Neural progenitor cell (in vitro differentiated cells): ENCODE measurements at regions not wholly inside any gene's neighbourhood (a gene's known extent, or its start where the extent isn't known, plus 50 kb on each side); places are given as distances from the start of the nearest gene placed in this dataset.

ENCODE experiments used
- DNase-seq: peaks from one replicate; pipeline ENCODE4 v3.0.0-alpha.2; 2016; ENCODE audit warnings: low spot score
- H2AFZ ChIP-seq: fragments of 200-600 bp; sonication (generic); replicated peaks from 2 replicates; pipeline ENCODE4 v1.6.1; 2016; ENCODE audit warnings: antibody characterized with exemption
- H3F3A ChIP-seq: fragments of 200-600 bp; sonication (generic); 2 replicates; pipeline ENCODE4 v1.6.1; 2016; ENCODE audit warnings: antibody characterized with exemption, low read depth
- H3K27ac ChIP-seq: fragments of 200-600 bp; sonication (generic); 2 replicates; pipeline ENCODE4 v1.5.1; 2016; ENCODE audit warnings: mild to moderate bottlenecking
- H3K27me3 ChIP-seq: fragments of 200-600 bp; sonication (generic); 2 replicates; pipeline ENCODE4 v1.6.1; 2016; ENCODE audit warnings: mild to moderate bottlenecking, moderate library complexity
- H3K36me3 ChIP-seq: fragments of 200-600 bp; sonication (generic); 2 replicates; pipeline ENCODE4 v1.5.1; 2016
- H3K4me1 ChIP-seq: fragments of 200-600 bp; sonication (generic); 2 replicates; pipeline ENCODE4 v1.6.1; 2016; ENCODE audit warnings: mixed run types
- H3K4me2 ChIP-seq: fragments of 200-600 bp; sonication (generic); 2 replicates; pipeline ENCODE4 v1.6.1; 2016
- H3K4me3 ChIP-seq: fragments of 200-600 bp; sonication (generic); 2 replicates; pipeline ENCODE4 v1.5.1; 2016
- H3K79me2 ChIP-seq: fragments of 200-600 bp; sonication (generic); 2 replicates; pipeline ENCODE4 v1.6.1; 2016; ENCODE audit warnings: low read depth
- H3K9ac ChIP-seq: fragments of 200-600 bp; sonication (generic); 2 replicates; pipeline ENCODE4 v1.6.1; 2016
- H3K9me3 ChIP-seq: fragments of 200-600 bp; sonication (generic); 2 replicates; pipeline ENCODE4 v1.5.1; 2016; ENCODE audit warnings: low read depth
- H4K20me1 ChIP-seq: fragments of 200-600 bp; sonication (generic); 2 replicates; pipeline ENCODE4 v1.6.1; 2016; ENCODE audit warnings: low read depth
- H3K27ac Mint-ChIP-seq: 3 replicates; pipeline ENCODE4 v1.8.0; 2021; ENCODE audit warnings: mixed read lengths
- H3K27me3 Mint-ChIP-seq: 2 replicates; pipeline ENCODE4 v1.8.0; 2022; ENCODE audit warnings: low read depth, mild to moderate bottlenecking, inconsistent platforms, moderate library complexity, mixed read lengths; ENCODE audit not compliant: insufficient read depth
- H3K36me3 Mint-ChIP-seq: 3 replicates; pipeline ENCODE4 v1.8.0; 2021; ENCODE audit warnings: mixed read lengths
- H3K4me1 Mint-ChIP-seq: 3 replicates; pipeline ENCODE4 v1.8.0; 2021; ENCODE audit warnings: mixed read lengths
- H3K4me3 Mint-ChIP-seq: 3 replicates; pipeline ENCODE4 v1.8.0; 2021; ENCODE audit warnings: mild to moderate bottlenecking, moderate library complexity, mixed read lengths
- H3K9me3 Mint-ChIP-seq: 3 replicates; pipeline ENCODE4 v1.8.0; 2020; ENCODE audit warnings: mixed read lengths
- EZH2 ChIP-seq: fragments of 200-600 bp; sonication (generic); IDR thresholded peaks from 2 replicates; pipeline ENCODE4 v1.6.1; 2017; ENCODE audit warnings: antibody characterized with exemption, mild to moderate bottlenecking, moderate library complexity
- EZH2phosphoT487 ChIP-seq: fragments of 200-600 bp; sonication (generic); IDR thresholded peaks from 2 replicates; pipeline ENCODE4 v1.6.1; 2017; ENCODE audit warnings: antibody characterized with exemption
- TF ChIP-seq, protein P1 (sequence below): fragments of 200-600 bp; sonication (generic); IDR thresholded peaks from 2 replicates; pipeline ENCODE4 v1.5.1; 2017; ENCODE audit warnings: antibody characterized with exemption, mild to moderate bottlenecking

DNA sequence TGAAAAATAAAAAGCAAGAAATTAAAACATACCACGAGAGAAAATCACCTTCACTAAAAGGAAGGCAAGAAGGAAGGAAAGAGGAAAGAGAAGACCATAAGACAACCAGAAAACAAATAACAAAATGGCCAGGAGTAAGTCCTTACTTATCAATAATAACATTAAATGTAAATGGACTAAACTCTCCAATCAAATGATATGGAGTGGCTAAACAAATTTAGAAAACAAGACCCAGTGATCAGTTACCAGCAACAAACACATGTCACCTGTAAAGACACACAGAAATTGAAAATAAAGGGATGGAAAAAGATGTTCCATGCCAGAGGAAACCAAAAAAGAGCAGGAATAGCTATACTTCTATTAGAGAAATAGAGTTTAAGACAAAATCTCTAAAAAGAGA lies 85.0 kb upstream of the SLC38A4 start:
- H3K4me2 ChIP-seq: no peak overlapping the region
- H3K4me1 Mint-ChIP-seq: no peaks in the 10 kb centered on the region
- no peak for TF ChIP-seq EZH2phosphoT487
- TF ChIP-seq, protein P1, sequence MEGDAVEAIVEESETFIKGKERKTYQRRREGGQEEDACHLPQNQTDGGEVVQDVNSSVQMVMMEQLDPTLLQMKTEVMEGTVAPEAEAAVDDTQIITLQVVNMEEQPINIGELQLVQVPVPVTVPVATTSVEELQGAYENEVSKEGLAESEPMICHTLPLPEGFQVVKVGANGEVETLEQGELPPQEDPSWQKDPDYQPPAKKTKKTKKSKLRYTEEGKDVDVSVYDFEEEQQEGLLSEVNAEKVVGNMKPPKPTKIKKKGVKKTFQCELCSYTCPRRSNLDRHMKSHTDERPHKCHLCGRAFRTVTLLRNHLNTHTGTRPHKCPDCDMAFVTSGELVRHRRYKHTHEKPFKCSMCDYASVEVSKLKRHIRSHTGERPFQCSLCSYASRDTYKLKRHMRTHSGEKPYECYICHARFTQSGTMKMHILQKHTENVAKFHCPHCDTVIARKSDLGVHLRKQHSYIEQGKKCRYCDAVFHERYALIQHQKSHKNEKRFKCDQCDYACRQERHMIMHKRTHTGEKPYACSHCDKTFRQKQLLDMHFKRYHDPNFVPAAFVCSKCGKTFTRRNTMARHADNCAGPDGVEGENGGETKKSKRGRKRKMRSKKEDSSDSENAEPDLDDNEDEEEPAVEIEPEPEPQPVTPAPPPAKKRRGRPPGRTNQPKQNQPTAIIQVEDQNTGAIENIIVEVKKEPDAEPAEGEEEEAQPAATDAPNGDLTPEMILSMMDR: no peak
- TF ChIP-seq EZH2: no peak

DNA sequence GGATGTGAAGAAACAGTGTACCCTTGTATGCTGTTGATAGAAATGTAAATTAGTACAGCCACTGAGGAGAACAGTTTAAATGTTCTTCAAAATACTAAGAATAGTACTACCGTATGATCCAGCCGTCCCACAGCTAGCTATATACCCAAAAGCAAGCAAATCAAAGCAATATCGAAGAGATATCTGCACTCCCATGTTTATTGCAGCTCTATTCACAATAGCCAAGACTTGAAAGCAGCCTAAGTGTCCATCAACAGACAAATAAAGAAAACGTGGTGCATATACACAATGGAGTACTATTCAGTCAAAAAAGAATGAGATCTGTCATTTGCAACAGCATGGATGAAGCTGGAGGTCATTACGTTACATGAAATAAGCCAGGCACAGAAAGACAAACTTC lies 88.5 kb upstream of the SLC38A4 start:
- no peak for TF ChIP-seq EZH2
- TF ChIP-seq, protein P1: no peak
- TF ChIP-seq EZH2phosphoT487: no peak
- Mint-ChIP-seq H3K4me3 (no peak overlapping the region), H3K36me3 (no peaks in the 10 kb centered on the region), H3K4me1 (no peaks in the 10 kb centered on the region), H3K27ac (no peak overlapping the region), H3K27me3 (no peaks in the 10 kb centered on the region), H3K9me3 (peaks cover 8% of the 10 kb centered on the region)
- Histone ChIP-seq H3K27ac (no peak overlapping the region), H3K4me2 (no peak overlapping the region), H3F3A (no peaks in the 10 kb centered on the region), H3K9ac (no peak overlapping the region), H3K4me3 (no peak overlapping the region), H3K27me3 (no peaks in the 10 kb centered on the region), H4K20me1 (no peaks in the 10 kb centered on the region), H3K4me1 (peaks cover 6% of the 10 kb centered on the region), H3K36me3 (no peaks in the 10 kb centered on the region), H3K9me3 (no peaks in the 10 kb centered on the region), H2AFZ (no peak overlapping the region), H3K79me2 (no peaks in the 10 kb centered on the region)
- no peak for DNase-seq

More for the DNA sequence above, 85.0 kb upstream of the SLC38A4 start:
- Histone ChIP-seq H3K9me3 (no peaks in the 10 kb centered on the region), H3K27me3 (no peaks in the 10 kb centered on the region), H3K4me1 (no peaks in the 10 kb centered on the region), H3K79me2 (no peaks in the 10 kb centered on the region), H3K36me3 (no peaks in the 10 kb centered on the region), H3K9ac (no peak overlapping the region), H3F3A (no peaks in the 10 kb centered on the region), H3K27ac (no peak overlapping the region), H2AFZ (no peak overlapping the region), H4K20me1 (no peaks in the 10 kb centered on the region), H3K4me3 (no peak overlapping the region)
- Mint-ChIP-seq H3K27me3 (no peaks in the 10 kb centered on the region), H3K9me3 (peaks cover 10% of the 10 kb centered on the region), H3K4me3 (no peak overlapping the region), H3K36me3 (no peaks in the 10 kb centered on the region), H3K27ac (no peak overlapping the region)
- no peak for DNase-seq

DNA sequence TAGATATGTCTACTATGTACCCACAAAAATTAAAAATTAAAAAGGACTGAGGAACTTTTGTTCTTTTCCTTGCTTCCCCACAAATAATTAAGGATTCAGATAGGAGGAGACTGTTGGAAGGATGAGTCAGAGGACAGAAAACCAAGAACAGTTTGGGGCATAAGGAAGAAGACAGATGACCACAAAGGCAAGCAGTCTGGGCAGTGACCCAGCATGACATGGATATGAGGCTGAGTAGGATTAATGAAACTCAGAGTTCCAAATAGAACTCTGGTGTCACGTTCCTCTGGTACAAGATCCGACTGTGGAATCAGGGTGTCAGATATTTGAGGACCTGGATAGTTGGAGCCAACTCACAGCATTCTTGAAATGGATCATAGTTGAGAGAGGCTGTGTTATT lies 89.3 kb upstream of the SLC38A4 start:
- Histone ChIP-seq H3K27ac (no peak overlapping the region), H3K9me3 (no peaks in the 10 kb centered on the region), H3K4me3 (no peak overlapping the region), H3K4me1 (peaks cover 6% of the 10 kb centered on the region), H3K79me2 (no peaks in the 10 kb centered on the region), H3K9ac (no peak overlapping the region), H3K27me3 (no peaks in the 10 kb centered on the region), H3K36me3 (no peaks in the 10 kb centered on the region), H3K4me2 (no peak overlapping the region), H2AFZ (no peak overlapping the region), H3F3A (no peaks in the 10 kb centered on the region), H4K20me1 (no peaks in the 10 kb centered on the region)
- H3K4me1 Mint-ChIP-seq: no peaks in the 10 kb centered on the region
- H3K27ac Mint-ChIP-seq: no peak overlapping the region
- H3K4me3 Mint-ChIP-seq: no peak overlapping the region
- H3K27me3 Mint-ChIP-seq: no peaks in the 10 kb centered on the region
- TF ChIP-seq, protein P1: no peak
- DNase-seq: no peak
- no peaks in the 10 kb centered on the region for H3K36me3 Mint-ChIP-seq
- peaks cover 8% of the 10 kb centered on the region for H3K9me3 Mint-ChIP-seq

DNA sequence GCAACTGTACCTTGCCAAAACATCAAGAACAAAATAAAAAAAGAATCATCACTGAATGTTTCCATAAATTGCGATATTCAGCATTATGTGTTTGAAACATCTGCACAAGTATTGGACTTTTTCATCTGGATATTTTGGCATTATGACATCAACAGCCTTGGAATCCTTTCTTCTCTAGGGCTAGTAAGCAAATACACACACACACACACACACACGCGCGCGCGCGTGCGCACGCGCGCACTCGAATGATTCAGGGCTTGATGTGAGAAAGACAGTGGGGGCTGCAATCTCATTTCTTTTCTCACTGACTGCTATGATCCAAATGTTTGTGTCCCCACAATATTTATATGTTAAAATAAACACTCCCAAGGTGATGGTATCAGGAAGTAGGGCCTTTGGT lies 90.0 kb upstream of the SLC38A4 start:
- H3K4me3 Mint-ChIP-seq: no peak overlapping the region
- Histone ChIP-seq H3K4me2 (no peak overlapping the region), H3K9me3 (no peaks in the 10 kb centered on the region), H3K4me3 (no peak overlapping the region), H3K36me3 (no peaks in the 10 kb centered on the region), H3K79me2 (no peaks in the 10 kb centered on the region), H3K27ac (no peak overlapping the region), H4K20me1 (no peaks in the 10 kb centered on the region), H3K27me3 (no peaks in the 10 kb centered on the region), H2AFZ (no peak overlapping the region), H3K4me1 (peaks cover 6% of the 10 kb centered on the region), H3F3A (no peaks in the 10 kb centered on the region), H3K9ac (no peak overlapping the region)
- H3K9me3 Mint-ChIP-seq: peaks cover 8% of the 10 kb centered on the region
- H3K36me3 Mint-ChIP-seq: no peaks in the 10 kb centered on the region
- DNase-seq: no peak
- H3K27me3 Mint-ChIP-seq: no peaks in the 10 kb centered on the region
- H3K4me1 Mint-ChIP-seq: no peaks in the 10 kb centered on the region
- no peak overlapping the region for H3K27ac Mint-ChIP-seq
- TF ChIP-seq EZH2 (no peak), EZH2phosphoT487 (no peak)
- TF ChIP-seq, protein P1: no peak
